HUDEP-2 (cell line): ENCODE measurements at regions not wholly inside any gene's neighbourhood (a gene's known extent, or its start where the extent isn't known, plus 50 kb on each side); places are given as distances from the start of the nearest gene placed in this dataset.
"Not testable (repeated sequence)": the region's sequence is repeated elsewhere in the genome, so short reads cannot be mapped to it uniquely, and the experiment has no call there.

Source experiments
- DNase-seq, 76 experiments: peaks; one replicate each; lab custom pipeline; 2025; ENCODE audit not compliant: unreplicated experiment in 76 of 76; lab: John Stamatoyannopoulos, UW

DNA sequence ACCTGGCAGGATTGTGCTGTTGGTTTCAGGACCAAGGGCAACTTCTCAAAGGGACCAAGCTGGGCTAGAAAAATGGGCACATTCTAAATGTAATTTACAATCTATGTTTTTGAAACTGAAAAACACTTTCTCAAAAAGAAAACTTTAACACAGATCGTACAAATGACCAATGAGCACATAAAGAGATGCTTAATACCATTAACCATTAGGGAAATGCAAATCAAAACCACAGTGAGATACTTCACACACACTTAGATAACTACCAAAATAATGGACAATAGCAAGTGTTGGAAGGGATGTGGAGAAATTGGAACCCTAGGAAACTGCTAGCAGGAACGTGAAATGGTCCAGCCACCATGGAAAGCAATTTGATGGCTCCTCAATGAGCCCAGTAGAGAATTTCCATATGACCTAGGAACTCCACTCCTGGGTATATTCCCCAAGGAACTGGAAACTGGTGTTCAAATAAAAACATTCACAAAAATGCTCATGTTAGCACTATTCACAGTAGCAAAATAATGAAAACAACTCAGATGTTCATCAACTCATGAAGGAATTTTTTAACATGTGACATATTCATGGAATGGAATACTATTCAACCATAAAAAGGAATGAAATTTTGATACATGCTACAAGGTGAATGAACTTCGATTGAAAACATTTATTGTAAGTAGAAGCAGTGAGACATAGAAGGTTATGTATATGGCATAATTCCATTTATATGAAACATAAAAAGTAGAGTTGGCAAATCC lies 288.3 kb upstream of the NR2F2 start:
- DNase-seq, result no peak

- no peak for DNase-seq
Observed at GRCh38 chr15:96042734-96043224, 287.7 kb upstream of the NR2F2 start.

- DNase-seq, result no peak
Observed at GRCh38 chr15:96043591-96044171, 286.8 kb upstream of the NR2F2 start.

DNA sequence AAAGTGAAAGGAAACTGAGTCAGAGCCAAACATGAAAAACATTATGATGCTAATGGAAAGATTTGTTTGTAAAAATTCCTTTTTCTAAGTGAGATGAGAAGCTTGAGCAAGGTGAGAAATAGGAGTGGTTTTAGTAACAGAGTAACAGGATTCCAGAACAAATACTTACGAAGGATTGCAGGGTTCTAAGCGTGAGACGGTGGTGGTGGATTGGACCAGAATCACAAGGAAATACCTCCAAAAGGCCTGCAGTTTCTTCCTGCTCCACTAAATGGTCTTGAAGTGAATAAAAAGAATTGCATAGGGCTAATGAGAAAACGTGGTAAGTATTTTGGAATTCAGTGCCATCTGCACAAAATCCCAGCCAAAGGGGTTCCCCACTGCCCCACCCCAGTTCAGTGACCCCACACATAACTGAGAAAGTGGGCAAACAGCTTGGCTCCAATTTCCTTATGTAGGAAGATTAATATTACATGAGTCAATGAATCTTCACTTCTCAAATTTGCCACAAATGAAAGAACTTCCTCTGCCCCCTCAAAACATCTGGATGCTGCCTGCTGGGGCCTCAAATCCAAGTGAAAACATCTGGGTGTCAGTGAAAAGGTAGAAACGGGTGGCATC lies 283.8 kb upstream of the NR2F2 start:
- DNase-seq, result no peak

- DNase-seq, result no peak
Observed at GRCh38 chr15:96047255-96047931, 283.1 kb upstream of the NR2F2 start.

DNA sequence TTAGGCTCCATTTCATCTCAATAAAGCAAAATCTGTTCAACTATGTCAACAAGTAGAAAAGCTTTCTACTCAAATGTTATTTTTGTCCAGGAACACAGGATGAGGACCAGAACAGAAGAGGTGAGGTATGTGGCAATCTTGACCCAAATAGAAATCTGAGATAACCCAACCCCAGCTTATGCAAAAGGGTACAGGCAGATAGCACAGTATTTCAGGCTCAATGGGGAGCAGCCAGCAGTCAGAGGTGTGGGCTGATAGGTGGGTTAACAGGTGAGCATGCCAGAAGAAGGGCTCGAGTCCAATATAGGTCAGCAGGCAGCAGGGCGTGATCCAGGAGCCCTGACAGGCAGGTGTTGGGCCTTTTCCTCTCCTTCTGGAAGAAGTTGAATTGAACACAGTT lies 281.2 kb upstream of the NR2F2 start:
- DNase-seq, result no peak

DNA sequence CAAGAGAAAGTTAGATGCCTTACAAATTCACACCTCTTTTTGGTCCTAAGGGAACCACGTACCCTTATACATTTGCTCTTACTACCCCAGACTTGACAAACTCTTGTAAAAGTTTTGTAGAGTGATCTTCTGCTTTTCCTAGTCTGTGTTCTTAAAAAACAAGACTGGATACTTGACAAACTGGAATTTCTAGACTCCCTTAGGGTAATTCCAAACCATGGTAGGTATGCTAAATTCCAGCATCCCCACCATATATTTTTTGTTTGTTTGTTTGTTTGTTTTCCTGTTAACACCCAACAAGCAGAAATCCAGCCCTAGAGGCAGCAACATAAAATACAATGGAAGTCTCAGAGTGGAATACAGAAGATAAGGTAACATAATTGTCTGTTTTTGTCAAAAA lies 280.7 kb upstream of the NR2F2 start:
- DNase-seq, result no peak

- no peak for DNase-seq
Observed at GRCh38 chr15:96051598-96051997, 278.9 kb upstream of the NR2F2 start.

DNA sequence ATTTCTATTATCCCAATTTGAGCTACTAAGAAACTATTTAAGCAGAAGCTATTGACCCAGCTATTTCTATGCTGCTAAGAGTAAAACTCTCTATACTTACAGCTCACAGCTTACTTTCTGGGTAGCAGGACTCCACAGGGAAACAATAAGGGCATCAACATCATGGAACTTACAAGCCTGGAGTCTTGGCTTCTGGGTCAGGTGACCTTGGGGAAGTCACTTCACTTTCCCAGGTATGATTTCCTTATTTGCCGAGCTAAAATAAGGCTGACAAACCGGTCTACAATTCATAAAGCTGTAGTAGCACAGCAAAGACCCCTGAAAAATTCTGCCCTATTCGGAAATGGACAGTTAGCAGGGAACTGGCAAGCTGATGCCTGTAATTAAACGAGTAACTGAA lies 278.3 kb upstream of the NR2F2 start:
- no peak for DNase-seq

DNA sequence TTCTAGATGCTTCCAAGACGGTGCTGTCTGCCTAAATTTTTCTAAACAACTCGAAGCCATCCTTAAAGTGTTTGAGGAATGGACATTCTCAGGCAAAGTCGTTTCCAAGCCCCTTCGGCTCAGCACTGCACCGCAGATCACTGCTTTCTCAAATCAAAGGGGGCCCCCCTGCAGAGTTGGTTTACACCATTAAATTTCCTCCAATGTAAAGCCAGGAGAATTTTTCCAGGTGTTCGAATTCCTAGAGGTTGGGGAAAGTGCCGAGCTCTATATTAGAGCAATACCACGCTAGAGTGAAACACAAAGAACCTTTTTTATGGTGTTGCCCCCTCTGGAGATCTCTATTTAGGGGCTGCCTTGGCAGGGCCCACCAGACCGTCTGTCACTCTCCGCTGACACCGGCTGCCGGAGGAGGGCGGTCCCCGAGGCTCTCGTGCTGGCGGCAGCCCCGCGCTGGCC lies 277.9 kb upstream of the NR2F2 start:
- no peak for DNase-seq

DNA sequence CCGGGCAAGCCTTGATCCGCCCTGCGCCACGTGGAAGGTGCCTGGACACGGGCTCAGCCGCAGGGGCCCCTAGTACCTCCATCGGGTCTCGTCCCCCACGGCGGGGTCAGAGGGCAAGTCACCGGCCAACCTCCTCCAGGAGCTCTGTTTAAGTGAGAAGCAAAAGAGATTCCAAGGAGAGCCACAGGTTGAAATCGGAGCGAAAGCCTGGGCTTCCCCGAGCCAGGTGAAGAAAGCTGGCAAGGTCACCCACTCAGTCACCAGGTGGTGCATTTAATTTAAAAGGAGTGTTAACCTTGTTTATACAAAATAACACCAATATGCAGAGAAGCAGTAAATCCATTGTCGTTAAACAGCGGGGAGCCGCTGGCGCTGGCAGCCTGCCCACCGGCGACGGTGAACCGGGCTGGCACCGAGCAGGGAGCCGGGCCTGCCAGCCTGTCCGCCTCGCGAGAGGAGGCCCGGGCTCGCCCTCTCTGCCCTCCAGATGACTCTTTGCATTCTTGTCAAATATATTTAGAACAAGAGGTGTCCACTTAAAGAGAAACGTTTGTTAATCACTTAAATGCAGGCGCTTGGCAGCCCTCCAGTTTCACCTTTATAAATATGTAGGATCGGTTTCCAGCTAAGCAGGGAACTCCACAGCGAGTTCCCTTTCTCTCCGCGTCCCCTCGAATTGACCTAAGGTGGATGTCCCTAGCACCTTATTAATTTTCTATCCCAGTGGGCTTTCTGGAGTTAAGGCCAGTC lies 277.3 kb upstream of the NR2F2 start:
- DNase-seq, result peak in 1 of 76 experiments; percentile 4

DNA sequence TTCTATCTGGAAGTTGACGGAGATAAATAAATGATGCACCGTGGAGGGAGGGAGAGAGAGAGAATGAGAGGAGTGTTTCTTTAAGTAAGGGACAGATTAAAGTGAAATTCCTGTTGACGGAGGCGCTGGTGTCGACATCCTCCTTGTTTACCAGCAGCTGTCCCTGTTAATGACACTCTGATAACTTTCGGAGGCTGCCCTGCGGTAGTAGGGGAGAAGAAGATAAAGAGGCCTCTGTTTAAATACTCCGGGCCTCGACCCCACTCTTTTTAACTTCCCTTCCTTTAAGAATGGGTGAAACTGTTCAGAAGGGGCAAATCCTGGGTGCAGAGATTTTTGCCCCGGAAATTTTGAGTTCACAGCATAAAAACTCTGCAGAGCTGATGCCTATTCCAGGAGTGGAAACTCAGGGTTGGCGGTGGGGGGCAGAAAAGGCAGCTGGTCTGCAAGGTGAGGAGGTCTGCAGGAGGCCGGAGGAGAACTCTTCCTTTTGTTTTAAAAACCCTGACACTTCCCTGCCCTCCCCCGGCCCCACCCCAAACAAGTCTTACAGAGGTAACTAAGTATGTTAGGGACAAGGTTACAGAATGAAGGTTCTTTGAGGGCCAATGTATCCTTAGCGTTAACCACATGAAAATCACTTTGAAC lies 276.6 kb upstream of the NR2F2 start:
- DNase-seq, result no peak

DNA sequence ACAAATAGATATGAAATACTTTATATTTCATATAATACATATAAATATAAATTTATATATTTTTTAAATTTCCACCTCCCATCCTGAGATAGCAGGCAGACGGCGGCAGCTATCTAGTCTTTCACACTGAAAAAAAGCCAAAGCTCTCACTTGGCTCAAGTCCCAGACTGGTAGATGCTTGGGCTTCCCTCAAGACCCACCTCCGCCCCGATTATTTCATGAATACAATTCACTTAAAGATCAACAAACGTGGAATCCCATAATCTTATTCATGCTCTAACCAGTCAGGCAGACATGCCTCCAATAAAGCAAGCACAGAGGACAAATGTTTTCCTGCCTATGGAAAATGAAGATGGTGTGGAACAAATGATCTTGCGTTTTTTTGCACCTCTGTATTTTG lies 275.9 kb upstream of the NR2F2 start:
- no peak for DNase-seq

DNA sequence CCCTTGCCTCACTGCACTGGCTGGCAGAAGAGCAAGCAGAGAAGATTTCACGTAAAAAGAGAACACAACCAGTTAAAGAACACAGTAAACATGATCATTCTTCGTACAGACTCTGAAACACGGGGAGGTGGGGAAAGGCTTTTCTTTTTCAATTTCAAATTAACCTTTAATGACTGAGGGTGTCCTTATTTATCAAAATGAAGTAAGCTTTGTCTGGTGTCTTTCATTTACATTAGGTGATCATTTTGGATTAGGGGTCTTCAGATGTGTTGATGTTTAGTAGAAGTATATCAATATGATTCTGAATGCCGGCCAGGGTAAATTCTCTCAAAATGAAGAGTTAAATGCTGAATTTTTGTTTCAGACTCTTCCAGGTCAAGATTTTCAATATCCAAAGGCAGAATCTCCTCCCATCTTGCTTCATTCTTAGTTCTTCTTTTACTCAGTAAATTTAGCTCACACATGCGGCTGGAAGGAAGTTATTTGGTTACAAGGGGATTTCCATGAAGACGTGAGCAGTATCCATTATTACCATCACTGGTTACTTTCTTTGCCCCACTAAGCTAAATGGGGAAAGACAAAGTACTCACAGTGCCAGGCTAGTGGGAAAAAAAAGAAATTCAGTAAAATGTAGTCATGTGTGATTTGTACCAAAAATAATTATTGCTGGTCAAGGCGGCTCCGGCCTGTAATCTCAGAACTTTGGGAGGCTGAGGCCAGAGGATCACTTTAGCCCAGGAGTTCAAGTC lies 272.2 kb upstream of the NR2F2 start:
- DNase-seq, result no peak

- DNase-seq, result not testable (repeated sequence)
Observed at GRCh38 chr15:96058852-96059103, 271.7 kb upstream of the NR2F2 start.

DNA sequence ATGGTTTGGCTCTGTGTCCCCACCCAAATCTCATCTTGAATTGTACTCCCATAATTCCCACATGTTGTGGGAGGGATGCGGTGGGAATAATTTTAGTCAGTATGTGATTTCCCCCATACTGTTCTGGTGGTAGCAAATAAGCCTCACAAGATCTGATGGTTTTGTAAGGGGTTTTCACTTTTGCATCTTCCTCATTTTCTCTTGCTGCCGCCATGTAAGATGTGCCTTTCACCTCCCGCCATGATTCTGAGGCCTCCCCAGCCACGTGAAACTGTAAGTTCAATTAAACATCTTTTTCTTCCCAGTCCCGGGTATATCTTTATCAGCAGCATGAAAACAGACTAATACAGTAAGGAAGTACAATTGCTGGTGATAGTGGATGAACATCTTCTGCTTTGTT lies 269.9 kb upstream of the NR2F2 start:
- not testable (repeated sequence) for DNase-seq

DNA sequence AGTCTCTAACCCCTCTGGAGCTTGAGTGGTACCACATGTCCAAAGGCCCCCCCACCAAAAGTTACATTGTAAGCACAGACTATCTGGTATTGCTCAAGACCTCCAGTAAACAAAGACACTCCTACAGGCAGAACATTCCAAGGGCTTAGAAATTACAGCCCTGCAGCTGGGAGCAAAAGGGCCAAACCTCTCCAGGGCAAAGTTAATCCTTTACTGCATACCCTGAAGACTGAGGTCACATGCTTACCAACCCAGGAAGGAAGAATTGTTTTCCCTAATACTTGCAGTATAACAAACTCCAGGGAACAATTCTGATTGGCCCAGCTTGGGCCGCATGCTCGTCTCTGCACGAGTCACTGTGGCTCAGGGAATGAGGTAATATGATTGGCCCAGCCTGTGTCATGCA lies 266.1 kb upstream of the NR2F2 start:
- DNase-seq, result no peak

DNA sequence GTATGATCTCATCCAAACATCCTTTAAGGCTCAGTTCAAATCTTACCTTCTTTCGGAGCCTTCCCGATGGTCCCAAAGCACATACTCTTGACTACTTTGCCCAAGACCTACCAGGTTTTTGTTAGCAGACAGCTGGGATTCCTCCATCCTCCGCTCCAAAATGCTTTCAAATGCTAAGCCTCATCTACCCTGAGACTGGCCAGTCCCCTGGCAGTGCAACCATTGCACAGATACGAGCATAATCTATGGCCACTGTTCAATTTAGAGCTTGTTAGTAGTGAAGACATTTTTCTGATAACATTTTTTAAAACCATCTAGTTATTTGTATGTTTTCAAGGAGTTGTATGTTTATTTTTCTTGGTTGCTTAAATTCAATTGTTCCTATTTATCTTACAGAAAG lies 264.4 kb upstream of the NR2F2 start:
- no peak for DNase-seq

DNA sequence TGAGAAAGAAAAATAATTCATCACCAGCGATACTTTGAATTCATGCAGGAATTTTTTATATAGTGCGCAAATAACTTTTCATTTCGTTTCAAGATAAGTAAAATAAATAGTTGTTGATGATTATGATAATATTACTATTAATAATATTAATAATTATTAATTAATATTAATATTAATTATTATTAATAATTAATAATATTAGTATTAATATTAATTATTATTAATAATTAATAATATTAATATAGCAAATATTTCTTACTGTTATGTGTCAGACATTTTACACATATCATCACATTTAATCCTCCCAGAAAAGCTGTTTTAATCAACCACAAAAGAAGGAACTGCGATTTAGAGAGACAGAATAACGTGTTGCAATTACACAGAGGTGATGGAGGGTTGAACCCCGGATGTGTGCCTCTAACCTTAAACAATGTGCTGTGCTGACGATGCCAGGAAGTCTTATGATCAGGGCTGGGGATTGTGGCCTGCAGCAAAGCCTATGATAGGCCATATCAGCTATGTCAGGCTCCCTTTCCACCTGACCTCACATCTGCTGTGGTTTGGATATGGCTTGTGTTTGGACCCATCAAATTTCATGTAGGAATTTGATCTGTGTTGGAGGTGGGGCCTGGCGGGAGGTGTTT lies 263.5 kb upstream of the NR2F2 start:
- peak in 1 of 76 experiments; percentile 27 for DNase-seq
